HG02852 (cell line): ENCODE measurements at regions not wholly inside any gene's neighbourhood (a gene's known extent, or its start where the extent isn't known, plus 50 kb on each side); places are given as distances from the start of the nearest gene placed in this dataset.

ENCODE experiments used
- ATAC-seq: cut with Tn5 transposase; IDR thresholded peaks from one replicate; pipeline ENCODE4 v1.9.1; 2021; ENCODE audit warnings: mild to moderate bottlenecking, moderate library complexity; ENCODE audit not compliant: unreplicated experiment

- ATAC-seq: no peak
These were observed 320.3 kb downstream of the BUD13 start for GRCh38 chr11:116452461-116452860.

GRCh38 chr11:116449522-116449921, 323.3 kb downstream of the BUD13 start:
- ATAC-seq: no peak

- ATAC-seq: no peak
These were observed 326.5 kb downstream of the BUD13 start for GRCh38 chr11:116446048-116446941.

- ATAC-seq: no peak
These were observed 327.4 kb downstream of the BUD13 start for GRCh38 chr11:116445108-116446047.

- no peak for ATAC-seq
These were observed 330.5 kb downstream of the BUD13 start for GRCh38 chr11:116442238-116442752.

- ATAC-seq: no peak
These were observed 333.5 kb downstream of the BUD13 start for GRCh38 chr11:116439361-116439677.

GRCh38 chr11:116438651-116439360, 334.0 kb downstream of the BUD13 start:
- ATAC-seq: no peak

GRCh38 chr11:116434986-116435385, 337.8 kb downstream of the BUD13 start:
- ATAC-seq: no peak

- no peak for ATAC-seq
These were observed 340.5 kb downstream of the BUD13 start for GRCh38 chr11:116432301-116432700.

- no peak for ATAC-seq
These were observed 340.9 kb downstream of the BUD13 start for GRCh38 chr11:116431842-116432241.

- ATAC-seq: no peak
These were observed 344.2 kb downstream of the BUD13 start for GRCh38 chr11:116428638-116428975.

GRCh38 chr11:116427903-116428637, 344.7 kb downstream of the BUD13 start:
- no peak for ATAC-seq

GRCh38 chr11:116427337-116427902, 345.4 kb downstream of the BUD13 start:
- no peak for ATAC-seq

- no peak for ATAC-seq
These were observed 346.0 kb downstream of the BUD13 start for GRCh38 chr11:116426761-116427160.

GRCh38 chr11:116424615-116425261, 348.0 kb downstream of the BUD13 start:
- ATAC-seq: no peak

GRCh38 chr11:116422956-116423600, 349.7 kb downstream of the BUD13 start:
- no peak for ATAC-seq

- ATAC-seq: no peak
These were observed 350.2 kb downstream of the BUD13 start for GRCh38 chr11:116422556-116422955.

GRCh38 chr11:116421529-116422185, 351.1 kb downstream of the BUD13 start:
- ATAC-seq: no peak
